ENCODE measurements at regions not wholly inside any gene's neighbourhood (a gene's known extent, or its start where the extent isn't known, plus 50 kb on each side); places are given as distances from the start of the nearest gene placed in this dataset.

- TF ChIP-seq HOXB5 (CRISPR knock-in tag; IDR thresholded peaks at IDR 0.05) (no peak), SREBF2 (IDR thresholded peaks at IDR 0.05) (no peak), CEBPB (IDR thresholded peaks at IDR 0.05) (no peak), MAX (IDR thresholded peaks at IDR 0.05) (no peak), CTCF (IDR thresholded peaks at IDR 0.05) (no peak), MYC (IDR thresholded peaks at IDR 0.05; ENCODE audit: borderline replicate concordance, low read length) (no peak), MAFK (IDR thresholded peaks at IDR 0.05; ENCODE audit: partially characterized antibody) (no peak), POLR2AphosphoS2 (conservative IDR thresholded peaks at IDR 0.05; ENCODE audit: low read length) (no peak), BHLHE40 (IDR thresholded peaks at IDR 0.05; ENCODE audit: low read depth, low read length) (no peak), RAD21 (conservative IDR thresholded peaks at IDR 0.05 in 1 of 2, IDR thresholded peaks at IDR 0.05 in 1 of 2) (no peak)
Measured at GRCh38 chr7:54080525-54080924, 461.6 kb upstream of the VSTM2A start.
